GM18507 (cell line): ENCODE measurements at regions not wholly inside any gene's neighbourhood (a gene's known extent, or its start where the extent isn't known, plus 50 kb on each side); places are given as distances from the start of the nearest gene placed in this dataset.

Source experiments
- DNase-seq: peaks from one replicate; pipeline ENCODE4 v3.0.0; 2011; ENCODE audit warnings: low read depth; ENCODE audit not compliant: insufficient read length; ENCODE audit errors: extremely low spot score
- FAIRE-seq: peaks from 2 replicates; lab custom pipeline; 2011; peaks lifted over from hg19 to GRCh38; lab: Jason Lieb, UNC

DNA sequence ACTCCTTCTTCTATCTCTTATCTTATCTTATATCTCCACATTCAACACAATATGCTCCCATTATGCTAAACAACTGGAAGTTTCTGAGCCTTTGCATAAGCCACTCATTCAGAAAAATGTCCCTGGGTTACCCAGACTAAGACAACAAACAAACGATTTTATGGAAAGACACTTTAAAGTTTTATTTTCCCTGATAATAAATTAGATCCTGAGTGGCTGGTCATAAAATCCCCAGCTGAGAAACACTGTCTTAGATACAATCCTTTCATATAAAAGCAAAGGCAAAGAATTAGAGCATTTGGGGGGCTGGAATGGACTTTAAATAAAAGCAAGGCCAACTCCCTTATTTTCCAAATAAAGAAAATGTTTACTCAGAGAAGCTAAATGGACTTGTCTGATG lies 322.3 kb downstream of the GBE1 start:
- FAIRE-seq, result no peak
- no peak for DNase-seq

DNA sequence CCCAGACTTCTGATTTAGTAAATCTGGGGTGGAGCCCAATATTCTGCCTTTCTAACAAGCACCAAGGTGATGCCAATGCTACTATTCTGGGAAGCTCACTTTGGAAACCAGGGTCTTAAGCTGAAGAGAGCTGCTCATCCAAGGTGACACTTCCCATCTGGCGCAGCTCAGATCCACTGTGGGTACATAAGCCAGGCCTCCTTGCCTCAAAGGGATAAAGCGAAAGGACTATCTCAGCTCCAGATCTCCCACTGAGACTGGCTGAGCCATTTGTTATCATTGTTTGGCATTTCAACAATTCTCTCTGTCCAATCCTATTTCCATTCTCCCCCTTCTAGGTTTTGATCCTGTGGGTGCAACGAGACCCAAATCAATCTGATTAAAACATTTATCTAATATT lies 323.8 kb downstream of the GBE1 start:
- FAIRE-seq, result no peak
- DNase-seq, result no peak

DNA sequence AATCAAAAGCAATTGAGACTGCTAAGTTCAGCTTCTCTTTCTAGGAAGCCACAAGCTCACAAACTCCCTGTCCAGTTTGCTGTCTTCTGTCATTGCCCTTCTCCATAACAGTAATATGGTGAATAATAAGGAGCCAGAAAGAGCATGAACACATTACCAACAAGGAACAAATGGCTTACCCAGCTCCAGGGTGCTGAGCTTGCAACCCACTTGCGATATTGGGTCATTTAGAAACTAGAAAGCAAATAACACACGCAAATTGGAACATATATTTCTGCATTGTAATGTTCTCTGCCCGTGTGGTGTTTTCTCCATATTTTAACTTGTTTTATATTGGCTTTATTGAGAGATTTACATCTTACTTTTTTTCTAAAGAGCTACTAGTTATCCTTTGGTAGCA lies 325.3 kb downstream of the GBE1 start:
- no peak for DNase-seq

GRCh38 chr3:81435050-81435449 lies 326.4 kb downstream of the GBE1 start:
- FAIRE-seq, result no peak
- DNase-seq, result no peak

More for the DNA sequence above, 325.3 kb downstream of the GBE1 start:
- no peak for FAIRE-seq

- FAIRE-seq, result no peak
- no peak for DNase-seq
These were observed 327.3 kb downstream of the GBE1 start for GRCh38 chr3:81434161-81434560.

- FAIRE-seq (no peak), DNase-seq (no peak)
These were observed 327.8 kb downstream of the GBE1 start for GRCh38 chr3:81433675-81434074.

GRCh38 chr3:81432456-81432855 lies 329.0 kb downstream of the GBE1 start:
- no peak for DNase-seq
- no peak for FAIRE-seq

DNA sequence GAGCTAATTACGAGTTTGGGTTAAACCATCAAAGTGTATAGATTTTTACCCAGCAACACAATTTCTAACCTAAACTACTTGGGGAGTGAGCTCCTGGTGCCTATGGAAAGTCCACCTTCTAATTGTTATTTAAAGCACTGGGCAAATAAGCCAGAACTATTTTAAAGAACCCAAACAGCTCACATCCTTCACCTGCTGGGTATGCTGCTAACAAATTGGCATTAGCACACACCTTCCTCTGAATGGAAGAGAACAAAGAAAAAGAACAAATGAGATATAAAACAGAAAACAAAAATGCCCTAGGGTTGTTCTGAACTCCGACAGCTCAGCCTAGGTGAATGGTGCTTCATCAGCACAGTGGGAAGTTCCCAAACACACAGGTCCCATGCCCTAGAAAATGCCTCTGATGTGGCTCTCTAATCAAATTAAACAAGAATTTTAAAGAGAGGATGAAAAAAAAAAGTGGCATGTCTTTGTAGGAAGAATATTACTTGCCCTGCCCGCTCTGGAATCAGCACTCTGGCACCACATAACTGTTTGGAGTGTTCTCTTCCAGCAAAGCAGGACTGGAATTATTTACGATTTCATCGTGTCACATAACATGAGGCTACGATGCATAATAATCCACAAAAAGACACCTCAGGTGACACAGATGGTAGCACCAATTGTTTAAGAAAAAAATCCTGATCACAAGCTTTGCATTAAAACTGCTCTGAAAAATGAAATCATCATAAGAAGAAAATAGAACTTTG lies 334.4 kb downstream of the GBE1 start:
- FAIRE-seq, result no peak
- DNase-seq, result no peak

DNA sequence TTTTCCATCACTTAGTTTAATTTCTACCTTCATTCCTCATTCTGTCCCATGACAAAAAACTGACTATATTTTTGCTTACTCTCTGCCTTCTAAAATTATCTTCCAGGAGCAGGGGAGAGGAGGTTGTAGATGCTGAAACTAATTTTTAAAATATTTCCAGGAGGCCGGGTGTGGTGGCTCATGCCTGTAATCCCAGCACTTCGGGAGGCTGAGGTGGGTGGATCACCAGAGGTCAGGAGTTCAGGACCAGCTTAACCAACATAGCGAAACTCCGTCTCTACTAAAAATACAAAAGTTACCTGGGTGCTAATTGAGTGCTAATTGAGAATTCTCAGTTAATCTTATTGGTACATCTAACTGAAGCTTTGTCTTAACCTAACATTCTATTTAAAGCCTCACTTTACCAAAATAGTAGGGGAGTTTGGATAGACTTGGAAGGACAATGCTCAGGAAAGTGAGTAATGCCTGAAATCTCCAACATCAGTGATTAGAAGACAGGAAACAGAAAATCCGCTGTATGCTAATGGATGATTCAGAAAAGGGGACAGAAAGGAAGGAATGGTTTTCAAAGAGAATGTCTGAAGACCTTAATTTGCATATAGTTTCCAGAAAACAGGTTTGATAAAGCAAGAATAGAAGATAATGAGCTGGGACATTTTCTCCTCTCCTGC lies 336.1 kb downstream of the GBE1 start:
- DNase-seq, result no peak
- no peak for FAIRE-seq

DNA sequence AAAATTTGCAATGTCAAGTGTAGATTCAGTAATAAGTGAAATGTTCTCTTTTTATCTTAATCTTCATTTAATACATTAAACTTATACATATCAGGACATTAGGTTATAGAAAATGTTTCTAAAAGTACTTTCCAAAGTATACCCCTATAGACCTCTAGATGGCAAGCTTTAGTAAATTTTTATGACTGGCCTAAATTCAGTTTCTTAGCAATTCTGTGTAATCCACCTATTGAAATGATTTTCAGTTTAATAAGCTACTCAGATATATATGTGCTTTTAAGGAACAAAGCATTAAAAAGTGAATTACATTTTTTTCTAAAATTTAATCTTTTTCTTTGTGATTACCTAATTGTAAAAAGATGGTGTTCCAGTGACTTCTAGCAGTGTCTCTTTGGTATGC lies 342.2 kb downstream of the GBE1 start:
- DNase-seq (no peak), FAIRE-seq (no peak)

DNA sequence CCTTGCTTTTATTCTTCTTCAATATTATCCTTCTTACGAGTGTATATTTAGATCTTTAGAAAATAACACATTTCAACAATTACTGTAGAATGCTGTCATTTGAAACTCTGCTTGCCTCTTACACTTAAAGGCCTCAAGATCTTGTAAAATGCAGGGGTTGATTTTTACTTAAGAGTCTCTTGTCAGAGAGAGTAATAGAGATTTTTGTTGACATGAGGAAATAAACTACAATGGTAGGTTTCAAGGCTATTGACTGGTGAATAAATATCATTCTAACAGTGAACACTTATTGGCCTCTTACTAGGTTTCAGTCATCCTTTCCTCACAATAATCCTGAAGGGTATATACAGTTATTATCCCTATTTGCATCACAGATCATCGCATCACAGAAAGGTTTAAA lies 344.6 kb downstream of the GBE1 start:
- FAIRE-seq, result no peak

GRCh38 chr3:81406318-81406717 lies 355.1 kb downstream of the GBE1 start:
- FAIRE-seq (no peak), DNase-seq (no peak)

More for the DNA sequence above, 344.6 kb downstream of the GBE1 start:
- DNase-seq, result no peak

DNA sequence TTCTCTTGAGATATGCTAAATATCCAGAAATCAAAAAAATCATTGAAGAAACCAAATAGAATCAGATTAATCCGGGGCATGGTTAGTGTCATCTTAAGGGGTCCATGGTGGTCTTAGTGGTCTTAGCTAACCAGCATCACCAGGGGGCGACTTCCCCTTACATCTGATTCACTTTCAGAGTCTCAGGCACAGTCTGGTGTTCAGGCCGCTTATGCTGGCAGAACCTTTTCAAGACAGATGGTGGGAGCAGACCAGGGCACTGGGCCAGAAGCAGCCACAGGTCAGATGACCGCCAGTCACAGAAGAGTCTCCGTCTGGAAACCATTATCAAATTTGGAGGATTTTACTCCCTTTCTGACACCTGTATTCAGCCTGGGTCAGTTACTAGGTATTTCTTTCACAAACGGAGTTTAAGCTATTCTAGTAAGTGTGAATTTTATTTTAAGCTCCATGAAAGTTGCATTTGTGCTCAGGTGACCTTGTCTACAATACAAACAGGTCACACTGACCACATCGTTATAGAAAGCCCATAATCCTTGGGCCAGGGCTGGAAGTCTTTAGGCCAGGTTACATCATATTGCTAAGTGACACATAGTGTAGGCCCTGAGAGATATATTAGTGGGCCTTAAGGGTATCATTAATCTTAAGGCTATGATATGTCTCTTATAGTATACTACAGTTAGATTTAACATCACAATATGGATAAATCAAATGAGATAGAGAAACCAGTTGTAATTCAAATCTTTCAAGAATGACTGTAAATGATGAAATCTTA lies 365.5 kb downstream of the GBE1 start:
- no peak for FAIRE-seq
- no peak for DNase-seq

DNA sequence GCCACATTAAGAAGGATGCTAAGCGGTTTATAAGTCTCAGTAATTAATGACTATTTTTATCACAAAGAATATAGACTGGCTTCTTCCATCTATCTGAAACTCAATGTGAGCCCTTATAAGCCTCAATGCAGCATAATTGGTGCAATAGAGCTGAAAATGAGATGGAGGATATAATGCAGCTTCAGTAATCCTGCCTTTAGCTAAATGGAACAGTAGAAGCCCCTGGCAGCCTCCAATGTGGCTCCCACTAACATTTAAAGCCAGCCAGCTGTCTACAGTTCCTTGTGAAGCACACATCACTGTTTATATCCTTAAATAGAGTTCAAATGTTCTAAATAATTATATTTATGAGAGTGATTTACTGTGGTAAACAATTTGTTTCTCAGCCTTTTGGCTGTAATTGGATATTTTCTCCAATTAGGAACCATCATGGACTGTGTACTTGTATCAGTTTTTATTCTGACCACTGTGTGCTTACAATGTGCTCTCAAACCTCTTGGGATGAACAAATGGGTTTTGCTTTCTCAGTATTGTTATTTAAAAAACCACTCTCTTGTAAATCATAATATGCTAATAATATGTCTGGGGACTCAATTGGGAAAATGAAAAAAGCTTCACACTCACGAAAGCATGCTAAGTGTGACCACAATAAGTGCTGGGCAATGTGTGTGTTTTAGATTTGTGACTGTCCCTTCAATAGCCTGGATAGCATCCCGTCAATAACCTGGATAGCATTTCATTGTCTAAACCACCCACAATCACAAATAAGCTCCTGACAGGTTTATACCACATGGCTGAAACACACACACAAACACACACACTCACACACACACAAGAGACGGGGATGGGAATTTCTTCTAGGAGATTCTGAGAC lies 366.6 kb downstream of the GBE1 start:
- DNase-seq (no peak), FAIRE-seq (no peak)

DNA sequence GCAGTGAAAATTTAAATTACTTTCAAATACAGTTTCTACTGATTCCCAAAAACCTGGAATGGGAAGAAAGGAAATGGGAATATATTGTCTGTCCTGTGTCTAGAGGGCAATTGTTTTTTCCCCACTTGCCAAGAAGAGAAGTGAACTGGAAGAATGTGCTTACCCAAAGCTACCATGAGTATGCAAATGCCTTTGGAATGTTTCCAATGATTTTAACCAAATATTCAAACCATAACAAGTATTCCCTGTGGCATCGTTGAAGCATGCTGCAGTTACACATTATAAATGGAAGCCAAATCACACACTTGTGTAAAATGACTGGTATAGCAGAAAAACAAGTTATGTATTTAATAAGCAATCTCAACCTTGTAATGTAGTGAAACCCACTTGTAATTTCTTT lies 368.2 kb downstream of the GBE1 start:
- no peak for DNase-seq
- no peak for FAIRE-seq

- FAIRE-seq, result no peak
- DNase-seq, result no peak
These were observed 370.6 kb downstream of the GBE1 start for GRCh38 chr3:81390796-81391195.

DNA sequence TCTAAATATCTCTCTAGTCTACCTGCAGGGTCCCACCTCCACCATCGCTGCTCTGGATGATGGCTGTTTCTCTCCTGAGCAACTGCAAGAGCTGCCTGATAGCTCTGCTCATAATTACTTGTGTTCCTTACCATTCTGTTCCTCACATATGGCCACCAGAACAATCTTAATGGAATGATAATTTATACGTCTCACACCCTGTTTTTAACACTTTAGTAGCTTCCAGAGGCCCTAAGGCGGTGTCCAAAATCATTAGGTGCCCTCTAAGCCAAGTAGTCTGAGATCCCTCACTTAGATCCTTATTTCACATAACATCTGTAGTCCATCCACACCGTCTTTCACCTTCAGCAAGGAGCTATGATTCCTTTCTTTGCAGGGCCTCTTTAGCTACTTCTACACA lies 373.3 kb downstream of the GBE1 start:
- DNase-seq, result no peak
- no peak for FAIRE-seq

DNA sequence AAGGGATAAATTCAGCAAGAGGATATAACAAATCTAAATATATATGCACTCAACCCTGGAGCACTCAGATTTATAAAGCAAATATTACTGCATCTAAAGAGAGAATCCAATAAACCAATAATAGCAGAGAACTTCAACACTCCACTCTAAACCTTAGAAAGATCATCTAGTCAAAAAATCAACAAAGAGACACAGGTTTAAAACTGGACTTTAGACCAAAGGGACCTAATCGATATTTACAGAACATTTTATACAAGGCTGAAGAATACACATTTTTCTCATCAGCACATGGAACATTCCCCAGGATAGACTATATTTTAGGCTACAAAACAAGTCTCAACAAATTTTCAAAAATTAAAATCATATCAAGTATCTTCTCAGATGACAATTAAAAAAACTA lies 379.0 kb downstream of the GBE1 start:
- DNase-seq (no peak), FAIRE-seq (no peak)

DNA sequence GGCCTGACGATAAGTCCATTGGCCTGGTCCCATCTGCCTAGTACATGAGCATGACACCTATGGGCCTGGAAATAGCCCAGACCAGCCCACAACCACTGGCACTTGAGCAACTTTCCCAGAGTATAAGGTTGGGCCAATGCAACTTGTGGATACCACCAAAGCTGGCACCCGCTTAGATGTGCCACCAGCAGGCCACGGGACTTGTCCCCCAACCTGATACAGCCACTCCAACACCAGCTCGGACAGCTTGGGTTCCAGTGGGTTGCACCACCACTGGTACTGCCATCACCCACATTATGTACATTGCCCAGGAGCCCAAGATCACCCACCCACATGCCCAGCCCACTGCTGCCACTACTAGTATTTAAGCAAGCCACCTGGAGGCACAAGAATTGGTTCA lies 381.2 kb downstream of the GBE1 start:
- FAIRE-seq, result no peak
- DNase-seq, result no peak
